SK-N-SH (cell line): ENCODE measurements at regions not wholly inside any gene's neighbourhood (a gene's known extent, or its start where the extent isn't known, plus 50 kb on each side); places are given as distances from the start of the nearest gene placed in this dataset.

Experiments used
- CTCF ChIA-PET: fragments of 300-600, 350-600 bp; formaldehyde crosslinking; extraction: SDS; loops from one replicate; lab custom pipeline; 2021; lab: Yijun Ruan, JAX
- POLR2A ChIA-PET: fragments of 350-600 bp; sonication (Branson Sonifier 250); formaldehyde crosslinking; extraction: SDS; loops from one replicate; lab custom pipeline; 2020; ENCODE audit warnings: antibody characterized with exemption, inconsistent platforms; lab: Yijun Ruan, JAX
- DNase-seq: peaks from one replicate; pipeline ENCODE4 v3.0.0; 2012
- H2AFZ ChIP-seq: fragments of 200-600 bp; sonication (generic); 2 replicates; pipeline ENCODE4 v1.8.1; 2016; ENCODE audit warnings: antibody characterized with exemption, mild to moderate bottlenecking, low read depth
- H3F3A ChIP-seq: fragments of 200-600 bp; sonication (generic); replicated peaks from 2 replicates; pipeline ENCODE3; 2016; ENCODE audit warnings: antibody characterized with exemption, mild to moderate bottlenecking; ENCODE audit not compliant: insufficient read depth
- H3K27ac ChIP-seq, 2 experiments: fragments of 200-500 bp in 1 of 2; fragments of 200-600 bp in 1 of 2; sonication (Bioruptor generic) in 1 of 2; sonication (generic), shearing (Covaris generic) in 1 of 2; 2 replicates each; pipeline versions ENCODE4 v1.5.1 to v1.6.1; 2014 to 2016; ENCODE audit warnings: low read depth in 2 of 2, inconsistent platforms in 1 of 2, low read length in 1 of 2, mild to moderate bottlenecking in 1 of 2, mixed read lengths in 1 of 2
- H3K27me3 ChIP-seq: fragments of 200-600 bp; sonication (generic), shearing (Covaris generic); 2 replicates; pipeline ENCODE4 v1.6.1; 2016; ENCODE audit warnings: mixed run types; ENCODE audit not compliant: insufficient read depth
- H3K36me3 ChIP-seq, 2 experiments: fragments of 200-500 bp in 1 of 2; fragments of 200-600 bp in 1 of 2; sonication (Bioruptor generic) in 1 of 2; sonication (generic) in 1 of 2; replicated peaks in 1 of 2; 2 replicates each; pipeline versions ENCODE3 to v1.5.1; 2014 to 2016; ENCODE audit warnings: low read length in 1 of 2, mild to moderate bottlenecking in 1 of 2; ENCODE audit not compliant: insufficient read depth in 2 of 2, control insufficient read depth in 1 of 2
- H3K4me1 ChIP-seq, 2 experiments: fragments of 200-500 bp in 1 of 2; fragments of 200-600 bp in 1 of 2; sonication (Bioruptor generic) in 1 of 2; sonication (generic), shearing (Covaris generic) in 1 of 2; 2 replicates each; pipeline versions ENCODE4 v1.5.1 to v1.6.1; 2014 to 2016; ENCODE audit warnings: low read depth in 1 of 2, low read length in 1 of 2, mixed run types in 1 of 2; ENCODE audit not compliant: insufficient read depth in 2 of 2, control insufficient read depth in 1 of 2
- H3K4me2 ChIP-seq: fragments of 200-600 bp; sonication (generic), shearing (Covaris generic); 2 replicates; pipeline ENCODE4 v1.6.1; 2017; ENCODE audit warnings: mixed run types
- H3K4me3 ChIP-seq, 2 experiments: fragments of 200-500 bp in 1 of 2; fragments of 200-600 bp in 1 of 2; sonication (Bioruptor generic) in 1 of 2; sonication (generic), shearing (Covaris generic) in 1 of 2; 2 replicates each; pipeline versions ENCODE4 v1.5.1 to v1.8.1; 2014 to 2016; ENCODE audit warnings: low read depth in 2 of 2, inconsistent platforms in 1 of 2, low read length in 1 of 2, mild to moderate bottlenecking in 1 of 2, mixed read lengths in 1 of 2, moderate library complexity in 1 of 2
- H3K79me2 ChIP-seq: fragments of 200-600 bp; sonication (generic); 2 replicates; pipeline ENCODE4 v1.8.1; 2017; ENCODE audit warnings: mild to moderate bottlenecking; ENCODE audit not compliant: insufficient read depth
- H3K9ac ChIP-seq: fragments of 200-600 bp; sonication (generic); 2 replicates; pipeline ENCODE4 v1.6.1; 2017; ENCODE audit warnings: mixed run types
- H3K9me2 ChIP-seq: fragments of 200-600 bp; sonication (generic); 2 replicates; pipeline ENCODE4 v1.6.1; 2017; ENCODE audit warnings: mixed run types
- H3K9me3 ChIP-seq: fragments of 200-600 bp; sonication (generic); 2 replicates; pipeline ENCODE4 v1.6.1; 2017; ENCODE audit warnings: mixed run types, mild to moderate bottlenecking, moderate library complexity
- H4K20me1 ChIP-seq: fragments of 200-600 bp; sonication (generic); 2 replicates; pipeline ENCODE4 v1.6.1; 2017; ENCODE audit warnings: mild to moderate bottlenecking, mixed run types; ENCODE audit not compliant: insufficient read depth
- CHD2 ChIP-seq: fragments of 150-350 bp; IDR thresholded peaks from 2 replicates; pipeline ENCODE4 v1.6.1; 2018; ENCODE audit warnings: low read length; ENCODE audit not compliant: partially characterized antibody
- ELF1 ChIP-seq: IDR thresholded peaks from 2 replicates; pipeline ENCODE4 v1.4.0; 2012
- FOSL2 ChIP-seq: IDR thresholded peaks from 2 replicates; pipeline ENCODE4 v1.4.0; 2012; ENCODE audit warnings: low read depth, mild to moderate bottlenecking, moderate library complexity, borderline replicate concordance
- FOXJ3 ChIP-seq: sonication (generic); formaldehyde crosslinking; IDR thresholded peaks from 2 replicates; pipeline ENCODE4 v1.5.1; 2020; ENCODE audit warnings: mild to moderate bottlenecking, missing genetic modification reagents
- FOXM1 ChIP-seq: IDR thresholded peaks from 2 replicates; pipeline ENCODE4 v1.4.0; 2012; ENCODE audit warnings: low read depth, mild to moderate bottlenecking
- MAX ChIP-seq: IDR thresholded peaks from 2 replicates; pipeline ENCODE4 v1.4.0; 2012; ENCODE audit warnings: low read depth
- MEF2A ChIP-seq: IDR thresholded peaks from 2 replicates; pipeline ENCODE4 v1.4.0; 2012; ENCODE audit warnings: low read depth, borderline replicate concordance
- NFIC ChIP-seq: IDR thresholded peaks from 2 replicates; pipeline ENCODE4 v1.4.0; 2012; ENCODE audit warnings: borderline replicate concordance
- NRF1 ChIP-seq: IDR thresholded peaks from 2 replicates; pipeline ENCODE4 v1.6.1; 2012; ENCODE audit warnings: low read depth, mild to moderate bottlenecking, low read length
- RCOR1 ChIP-seq: fragments of 150-350 bp; IDR thresholded peaks from 2 replicates; pipeline ENCODE4 v1.6.1; 2017; ENCODE audit warnings: antibody characterized with exemption, low read length
- RXRA ChIP-seq: IDR thresholded peaks from 2 replicates; pipeline ENCODE4 v1.4.0; 2012; ENCODE audit warnings: low read depth, mild to moderate bottlenecking, borderline replicate concordance
- SIN3A ChIP-seq: IDR thresholded peaks from 2 replicates; pipeline ENCODE4 v1.6.1; 2012; ENCODE audit warnings: low read depth, mild to moderate bottlenecking, low read length, moderate library complexity, borderline replicate concordance
- SMC3 ChIP-seq: IDR thresholded peaks from 2 replicates; pipeline ENCODE4 v1.6.1; 2012; ENCODE audit warnings: low read depth, low read length, improper control_type of control experiment
- TEAD4 ChIP-seq: IDR thresholded peaks from 2 replicates; pipeline ENCODE4 v1.4.0; 2012; ENCODE audit warnings: mild to moderate bottlenecking, borderline replicate concordance; ENCODE audit not compliant: insufficient read depth
- USF1 ChIP-seq: IDR thresholded peaks from 2 replicates; pipeline ENCODE4 v1.4.0; 2012; ENCODE audit warnings: low read depth, borderline replicate concordance
- YY1 ChIP-seq: IDR thresholded peaks from 2 replicates; pipeline ENCODE4 v1.4.0; 2012; ENCODE audit warnings: low read depth, mild to moderate bottlenecking
- WGBS: methylation state at CpG from one replicate; pipeline ENCODE4 v1.1.6; 2017; ENCODE audit warnings: low lambda C conversion rate; 5-methylcytosine and 5-hydroxymethylcytosine counted together
- TF ChIP-seq, protein P1 (sequence below): IDR thresholded peaks from 2 replicates; pipeline ENCODE4; 2012

GRCh38 chr10:30215623-30216022, 133.5 kb downstream of the MTPAP start:
- H3K79me2 ChIP-seq: no peaks in the 10 kb centered on the region
- 84% methylated on average over 8 of the region's 8 CpGs for WGBS
- H3K9me3 ChIP-seq: no peaks in the 10 kb centered on the region
- H3K9me2 ChIP-seq: no peaks in the 10 kb centered on the region
- H3K4me2 ChIP-seq: no peak overlapping the region
- POLR2A ChIA-PET: no interaction called here
- H3K4me1 ChIP-seq: no peaks in the 10 kb centered on the region
- H4K20me1 ChIP-seq: no peaks in the 10 kb centered on the region
- no peak overlapping the region for H2AFZ ChIP-seq
- no peak for TF ChIP-seq NFIC
- no peak for TF ChIP-seq NRF1
- no peak for TF ChIP-seq TEAD4
- no peak for TF ChIP-seq SMC3
- TF ChIP-seq FOXM1: no peak
- no peak for TF ChIP-seq RCOR1
- TF ChIP-seq FOXJ3: no peak
- no peak for TF ChIP-seq CHD2
- TF ChIP-seq ELF1: no peak
- TF ChIP-seq, all 33 proteins: peak for 0
- no peak for DNase-seq
- H3K4me3 ChIP-seq: no peak overlapping the region
- H3K9ac ChIP-seq: no peak overlapping the region
- CTCF ChIA-PET: interaction anchor here (2.7 kb wide), 1 partner anchor 218 kb away, joined by 7 read pairs; no protein-coding TSS in a partner anchor
- H3K36me3 ChIP-seq: no peaks in the 10 kb centered on the region
- H3K27me3 ChIP-seq: no peaks in the 10 kb centered on the region
- H3K27ac ChIP-seq: no peak overlapping the region
- H3F3A ChIP-seq: no peaks in the 10 kb centered on the region

- DNase-seq: no peak
- ChIA-PET POLR2A (no interaction called here), CTCF (interaction anchor here (2.7 kb wide), 1 partner anchor 217 kb away, joined by 7 read pairs; no protein-coding TSS in a partner anchor)
- Histone ChIP-seq H3K4me3 (no peak overlapping the region), H3K9me2 (no peaks in the 10 kb centered on the region), H2AFZ (no peak overlapping the region), H3K4me1 (no peaks in the 10 kb centered on the region), H3F3A (no peaks in the 10 kb centered on the region), H3K27ac (no peak overlapping the region), H3K27me3 (no peaks in the 10 kb centered on the region), H3K9ac (no peak overlapping the region), H3K36me3 (no peaks in the 10 kb centered on the region), H4K20me1 (no peaks in the 10 kb centered on the region), H3K4me2 (no peak overlapping the region), H3K9me3 (no peaks in the 10 kb centered on the region), H3K79me2 (no peaks in the 10 kb centered on the region)
- WGBS: 89% methylated on average over 2 of the region's 2 CpGs
- no peak for TF ChIP-seq CHD2
- no peak for TF ChIP-seq RXRA
- no peak for TF ChIP-seq YY1
- no peak for TF ChIP-seq USF1
- no peak for TF ChIP-seq MAX
- no peak for TF ChIP-seq MEF2A
- TF ChIP-seq, protein P1, sequence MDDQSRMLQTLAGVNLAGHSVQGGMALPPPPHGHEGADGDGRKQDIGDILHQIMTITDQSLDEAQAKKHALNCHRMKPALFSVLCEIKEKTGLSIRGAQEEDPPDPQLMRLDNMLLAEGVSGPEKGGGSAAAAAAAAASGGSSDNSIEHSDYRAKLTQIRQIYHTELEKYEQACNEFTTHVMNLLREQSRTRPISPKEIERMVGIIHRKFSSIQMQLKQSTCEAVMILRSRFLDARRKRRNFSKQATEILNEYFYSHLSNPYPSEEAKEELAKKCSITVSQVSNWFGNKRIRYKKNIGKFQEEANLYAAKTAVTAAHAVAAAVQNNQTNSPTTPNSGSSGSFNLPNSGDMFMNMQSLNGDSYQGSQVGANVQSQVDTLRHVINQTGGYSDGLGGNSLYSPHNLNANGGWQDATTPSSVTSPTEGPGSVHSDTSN: no peak
- no peak for TF ChIP-seq SIN3A
- no peak for TF ChIP-seq NFIC
- TF ChIP-seq FOSL2: no peak
These were observed 133.9 kb downstream of the MTPAP start for GRCh38 chr10:30215141-30215540.
